Endothelial cell (in vitro differentiated cells): ENCODE measurements at regions not wholly inside any gene's neighbourhood (a gene's known extent, or its start where the extent isn't known, plus 50 kb on each side); places are given as distances from the start of the nearest gene placed in this dataset.

Source experiments
- DNase-seq: peaks from one replicate; pipeline ENCODE4 v3.0.0; 2021; ENCODE audit warnings: low spot score
- H3K27ac Mint-ChIP-seq: one replicate; pipeline ENCODE4 v1.8.0; 2021; ENCODE audit warnings: mixed read lengths, inconsistent platforms; ENCODE audit not compliant: unreplicated experiment
- H3K27me3 Mint-ChIP-seq: one replicate; pipeline ENCODE4 v1.8.0; 2021; ENCODE audit warnings: mild to moderate bottlenecking, moderate library complexity, mixed read lengths, inconsistent platforms; ENCODE audit not compliant: unreplicated experiment
- H3K36me3 Mint-ChIP-seq: one replicate; pipeline ENCODE4 v1.8.0; 2021; ENCODE audit warnings: mild to moderate bottlenecking, low read depth, mixed read lengths, inconsistent platforms; ENCODE audit not compliant: unreplicated experiment
- H3K4me1 Mint-ChIP-seq: one replicate; pipeline ENCODE4 v1.8.0; 2021; ENCODE audit warnings: mild to moderate bottlenecking, mixed read lengths, inconsistent platforms; ENCODE audit not compliant: unreplicated experiment
- H3K4me3 Mint-ChIP-seq: one replicate; pipeline ENCODE4 v1.8.0; 2021; ENCODE audit warnings: mild to moderate bottlenecking, mixed read lengths, inconsistent platforms; ENCODE audit not compliant: unreplicated experiment
- H3K9me3 Mint-ChIP-seq: one replicate; pipeline ENCODE4 v1.8.0; 2021; ENCODE audit warnings: mixed read lengths, inconsistent platforms; ENCODE audit not compliant: unreplicated experiment
- CTCF ChIP-seq: fragments of 200-600 bp; sonication (generic); IDR thresholded peaks from one replicate; pipeline ENCODE4 v1.5.0; 2021; ENCODE audit warnings: antibody characterized with exemption; ENCODE audit not compliant: unreplicated experiment

GRCh38 chr16:86063760-86064405 lies 164.9 kb downstream of the IRF8 start:
- H3K27ac Mint-ChIP-seq: no peak overlapping the region
- H3K27me3 Mint-ChIP-seq: peaks cover 13% of the 10 kb centered on the region
- peaks cover 19% of the 10 kb centered on the region for H3K4me1 Mint-ChIP-seq
- no peak for TF ChIP-seq CTCF
- H3K36me3 Mint-ChIP-seq: no peaks in the 10 kb centered on the region
- no peak for DNase-seq
- H3K9me3 Mint-ChIP-seq: no peaks in the 10 kb centered on the region
- H3K4me3 Mint-ChIP-seq: no peak overlapping the region

GRCh38 chr16:86064431-86065250 lies 165.7 kb downstream of the IRF8 start:
- Mint-ChIP-seq H3K27me3 (peaks cover 13% of the 10 kb centered on the region), H3K27ac (peak overlapping the region; percentile 52), H3K4me1 (peaks cover 22% of the 10 kb centered on the region), H3K36me3 (no peaks in the 10 kb centered on the region), H3K9me3 (no peaks in the 10 kb centered on the region), H3K4me3 (no peak overlapping the region)
- TF ChIP-seq CTCF: no peak
- DNase-seq: no peak

- Mint-ChIP-seq H3K36me3 (no peaks in the 10 kb centered on the region), H3K9me3 (no peaks in the 10 kb centered on the region), H3K4me1 (peaks cover 25% of the 10 kb centered on the region), H3K4me3 (no peak overlapping the region), H3K27ac (no peak overlapping the region), H3K27me3 (peaks cover 13% of the 10 kb centered on the region)
- no peak for DNase-seq
- no peak for TF ChIP-seq CTCF
Measured at GRCh38 chr16:86065711-86066110, 166.7 kb downstream of the IRF8 start.

GRCh38 chr16:86066811-86067210 lies 167.8 kb downstream of the IRF8 start:
- Mint-ChIP-seq H3K36me3 (no peaks in the 10 kb centered on the region), H3K9me3 (no peaks in the 10 kb centered on the region), H3K4me3 (no peak overlapping the region), H3K4me1 (peaks cover 14% of the 10 kb centered on the region), H3K27me3 (peaks cover 14% of the 10 kb centered on the region), H3K27ac (no peak overlapping the region)
- no peak for TF ChIP-seq CTCF
- DNase-seq: no peak

GRCh38 chr16:86067516-86067915 lies 168.6 kb downstream of the IRF8 start:
- no peaks in the 10 kb centered on the region for H3K36me3 Mint-ChIP-seq
- DNase-seq: no peak
- H3K9me3 Mint-ChIP-seq: no peaks in the 10 kb centered on the region
- no peak for TF ChIP-seq CTCF
- peaks cover 12% of the 10 kb centered on the region for H3K4me1 Mint-ChIP-seq
- H3K4me3 Mint-ChIP-seq: no peak overlapping the region
- H3K27me3 Mint-ChIP-seq: peaks cover 11% of the 10 kb centered on the region
- no peak overlapping the region for H3K27ac Mint-ChIP-seq
